ENCODE measurements at regions not wholly inside any gene's neighbourhood (a gene's known extent, or its start where the extent isn't known, plus 50 kb on each side); places are given as distances from the start of the nearest gene placed in this dataset.

- no peak for TF ChIP-seq GATA2 (IDR thresholded peaks at IDR 0.05; ENCODE audit: low read depth, low read length)
- TF ChIP-seq GATA3 (IDR thresholded peaks at IDR 0.05; ENCODE audit: low read depth, low read length): no peak
Observed at GRCh38 chr1:68706639-68707317, 209.9 kb upstream of the DEPDC1 start.

GRCh38 chr1:68717330-68717729 is 220.4 kb upstream of the DEPDC1 start:
- TF ChIP-seq GATA2 (IDR thresholded peaks at IDR 0.05; ENCODE audit: low read depth, low read length) (no peak), GATA3 (IDR thresholded peaks at IDR 0.05; ENCODE audit: low read depth, low read length) (no peak)

GRCh38 chr1:68720476-68720875 is 223.6 kb upstream of the DEPDC1 start:
- no peak for TF ChIP-seq GATA2 (IDR thresholded peaks at IDR 0.05; ENCODE audit: low read depth, low read length)
- no peak for TF ChIP-seq GATA3 (IDR thresholded peaks at IDR 0.05; ENCODE audit: low read depth, low read length)

- TF ChIP-seq GATA2 (IDR thresholded peaks at IDR 0.05; ENCODE audit: low read depth, low read length): no peak
- no peak for TF ChIP-seq GATA3 (IDR thresholded peaks at IDR 0.05; ENCODE audit: low read depth, low read length)
Observed at GRCh38 chr1:68723791-68724190, 226.9 kb upstream of the DEPDC1 start.

- TF ChIP-seq GATA2 (IDR thresholded peaks at IDR 0.05; ENCODE audit: low read depth, low read length): peak; percentile 85
- peak; percentile 59 for TF ChIP-seq GATA3 (IDR thresholded peaks at IDR 0.05; ENCODE audit: low read depth, low read length)
Observed at GRCh38 chr1:68725001-68725752, 228.3 kb upstream of the DEPDC1 start.

- TF ChIP-seq GATA2 (IDR thresholded peaks at IDR 0.05; ENCODE audit: low read depth, low read length) (no peak), GATA3 (IDR thresholded peaks at IDR 0.05; ENCODE audit: low read depth, low read length) (no peak)
Observed at GRCh38 chr1:68745011-68745410, 248.1 kb upstream of the DEPDC1 start.

GRCh38 chr1:68745451-68745850 is 248.6 kb upstream of the DEPDC1 start:
- TF ChIP-seq GATA3 (IDR thresholded peaks at IDR 0.05; ENCODE audit: low read depth, low read length) (no peak), GATA2 (IDR thresholded peaks at IDR 0.05; ENCODE audit: low read depth, low read length) (no peak)

- TF ChIP-seq GATA3 (IDR thresholded peaks at IDR 0.05; ENCODE audit: low read depth, low read length) (no peak), GATA2 (IDR thresholded peaks at IDR 0.05; ENCODE audit: low read depth, low read length) (no peak)
Observed at GRCh38 chr1:68746378-68746777, 249.5 kb upstream of the DEPDC1 start.

- TF ChIP-seq GATA3 (IDR thresholded peaks at IDR 0.05; ENCODE audit: low read depth, low read length) (no peak), GATA2 (IDR thresholded peaks at IDR 0.05; ENCODE audit: low read depth, low read length) (no peak)
Observed at GRCh38 chr1:68751723-68752122, 254.8 kb upstream of the DEPDC1 start.

- TF ChIP-seq GATA3 (IDR thresholded peaks at IDR 0.05; ENCODE audit: low read depth, low read length) (no peak), GATA2 (IDR thresholded peaks at IDR 0.05; ENCODE audit: low read depth, low read length) (no peak)
Observed at GRCh38 chr1:68758666-68759209, 261.9 kb upstream of the DEPDC1 start.

GRCh38 chr1:68767941-68768340 is 271.1 kb upstream of the DEPDC1 start:
- no peak for TF ChIP-seq GATA3 (IDR thresholded peaks at IDR 0.05; ENCODE audit: low read depth, low read length)
- TF ChIP-seq GATA2 (IDR thresholded peaks at IDR 0.05; ENCODE audit: low read depth, low read length): no peak

GRCh38 chr1:68770817-68771216 is 273.9 kb upstream of the DEPDC1 start:
- TF ChIP-seq GATA3 (IDR thresholded peaks at IDR 0.05; ENCODE audit: low read depth, low read length) (no peak), GATA2 (IDR thresholded peaks at IDR 0.05; ENCODE audit: low read depth, low read length) (no peak)

GRCh38 chr1:68777851-68778250 is 281.0 kb upstream of the DEPDC1 start:
- no peak for TF ChIP-seq GATA3 (IDR thresholded peaks at IDR 0.05; ENCODE audit: low read depth, low read length)

- no peak for TF ChIP-seq GATA3 (IDR thresholded peaks at IDR 0.05; ENCODE audit: low read depth, low read length)
- no peak for TF ChIP-seq GATA2 (IDR thresholded peaks at IDR 0.05; ENCODE audit: low read depth, low read length)
Observed at GRCh38 chr1:68780919-68781318, 284.0 kb upstream of the DEPDC1 start.

- TF ChIP-seq GATA3 (IDR thresholded peaks at IDR 0.05; ENCODE audit: low read depth, low read length) (no peak), GATA2 (IDR thresholded peaks at IDR 0.05; ENCODE audit: low read depth, low read length) (no peak)
Observed at GRCh38 chr1:68782890-68783289, 286.0 kb upstream of the DEPDC1 start.
